Panc1 (cell line): ENCODE measurements at regions not wholly inside any gene's neighbourhood (a gene's known extent, or its start where the extent isn't known, plus 50 kb on each side); places are given as distances from the start of the nearest gene placed in this dataset.

Source experiments
- ATAC-seq: fragments of 200-7000 bp; cut with Tn5 transposase; 2 replicates; pipeline ENCODE4 v1.9.1; 2020; ENCODE audit warnings: mild to moderate bottlenecking, moderate library complexity
- BruUV-seq: library from RNA; stranded (reverse); fragments of 400-500 nt; replicated peaks from 2 replicates; lab custom pipeline; 2021; lab: Mats Ljungman, UMichigan
- CTCF ChIA-PET: fragments of 300-600 bp; sonication (Branson Sonifier 250); formaldehyde crosslinking; loops from one replicate; lab custom pipeline; 2022; ENCODE audit warnings: antibody characterized with exemption; lab: Charles Lee
- POLR2A ChIA-PET: fragments of 300-600 bp; sonication (Branson Sonifier 250); formaldehyde crosslinking; loops from one replicate; lab custom pipeline; 2022; ENCODE audit warnings: antibody characterized with exemption; lab: Charles Lee
- DNase-seq: peaks from one replicate; pipeline ENCODE4 v3.0.0-alpha.2; 2010; ENCODE audit warnings: low read depth, low spot score
- H3K27ac ChIP-seq: 2 replicates; pipeline ENCODE4 v1.5.1; 2011; ENCODE audit warnings: mild to moderate bottlenecking, low read length, inconsistent platforms
- H3K27me3 ChIP-seq: fragments of 200-500 bp; sonication (Bioruptor generic); 2 replicates; pipeline ENCODE4 v1.6.0; 2014; ENCODE audit warnings: low read length, inconsistent platforms; ENCODE audit not compliant: control insufficient read depth, insufficient read depth
- H3K36me3 ChIP-seq: fragments of 200-500 bp; sonication (Bioruptor generic); 2 replicates; pipeline ENCODE4 v1.5.1; 2014; ENCODE audit warnings: inconsistent platforms, mild to moderate bottlenecking, low read length, moderate library complexity; ENCODE audit not compliant: control insufficient read depth, insufficient read depth
- H3K4me1 ChIP-seq: 2 replicates; pipeline ENCODE4 v1.5.1; 2011; ENCODE audit warnings: inconsistent platforms, mild to moderate bottlenecking, low read length, moderate library complexity; ENCODE audit not compliant: control insufficient read depth, insufficient read depth
- H3K4me3 ChIP-seq, 2 experiments: 2 replicates each; pipeline ENCODE4 v1.5.1; 2011 to 2012; ENCODE audit warnings: low read depth in 2 of 2, low read length in 2 of 2, mild to moderate bottlenecking in 2 of 2, inconsistent platforms in 1 of 2, moderate library complexity in 1 of 2
- H3K9me3 ChIP-seq: fragments of 200-500 bp; sonication (Bioruptor generic); 2 replicates; pipeline ENCODE4 v1.5.1; 2014; ENCODE audit warnings: low read depth, mild to moderate bottlenecking, inconsistent platforms, low read length, moderate library complexity; ENCODE audit not compliant: control insufficient read depth, insufficient read depth
- POLR2AphosphoS5 ChIP-seq: IDR thresholded peaks from 2 replicates; pipeline ENCODE4 v1.6.1; 2012; ENCODE audit warnings: mild to moderate bottlenecking, low read depth, low read length, moderate library complexity
- SIN3A ChIP-seq: IDR thresholded peaks from 2 replicates; pipeline ENCODE4 v1.6.1; 2012; ENCODE audit warnings: low read depth, mild to moderate bottlenecking, low read length, moderate library complexity, borderline replicate concordance; ENCODE audit not compliant: insufficient read depth
- TCF7L2 ChIP-seq: IDR thresholded peaks from 2 replicates; pipeline ENCODE4 v1.6.1; 2011; ENCODE audit warnings: mild to moderate bottlenecking, low read depth, low read length, inconsistent platforms
- in situ Hi-C: cut with HindIII; loops from 2 replicates; pipeline ENCODE4 v1.10.0; 2016; ENCODE audit warnings: low sequenced_read_pairs, low pct_unique_long_range_greater_than_20kb
- intact Hi-C: fragments of 100-400 bp; cut with micrococcal nuclease; formaldehyde crosslinking; loops from one replicate; pipeline ENCODE4 v1.10.0; 2022; ENCODE audit not compliant: unreplicated experiment
- TF ChIP-seq, protein P1 (sequence below), 2 experiments: IDR thresholded peaks; 2 replicates each; pipeline ENCODE4 v1.6.1; 2011 to 2012; ENCODE audit warnings: low read depth in 2 of 2, control low read depth in 1 of 2, low read length in 1 of 2, mild to moderate bottlenecking in 1 of 2, moderate library complexity in 1 of 2; ENCODE audit not compliant: insufficient read depth in 1 of 2
- TF ChIP-seq, protein P2 (sequence below): fragments of 450-650 bp; IDR thresholded peaks from 2 replicates; pipeline ENCODE4 v1.5.1; 2017; ENCODE audit warnings: mild to moderate bottlenecking

DNA sequence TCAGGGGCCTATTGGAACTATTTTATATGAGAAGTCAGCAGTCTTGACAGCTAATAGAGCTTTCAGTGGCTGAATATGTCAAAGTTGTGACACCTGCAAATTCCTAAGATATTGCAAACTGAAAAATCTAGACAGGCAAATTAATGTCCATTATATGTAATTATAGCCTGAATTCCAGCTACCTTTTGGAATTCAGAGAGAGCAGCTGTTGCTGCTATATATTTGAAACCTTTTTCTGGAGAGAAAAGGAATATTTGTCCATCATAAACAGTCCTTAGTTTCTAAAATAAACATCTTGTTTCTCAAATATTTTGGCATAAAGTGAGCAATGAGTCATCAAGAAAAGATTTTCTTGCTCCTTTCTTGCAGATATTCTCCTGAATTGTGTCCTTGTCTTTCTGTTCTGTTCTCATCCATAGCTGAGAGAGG is 408.9 kb upstream of the SEMA3D start:
- H3K27me3 ChIP-seq, result no peaks in the 10 kb centered on the region
- no peaks in the 10 kb centered on the region for H3K4me1 ChIP-seq
- in situ Hi-C loops (no loop called here), intact Hi-C loops (loop anchor here (10.0 kb wide), 1 partner anchor 159 kb away; no protein-coding TSS in a partner anchor)
- TF ChIP-seq SIN3A (no peak), POLR2AphosphoS5 (no peak), TCF7L2 (no peak)
- TF ChIP-seq, protein P1, sequence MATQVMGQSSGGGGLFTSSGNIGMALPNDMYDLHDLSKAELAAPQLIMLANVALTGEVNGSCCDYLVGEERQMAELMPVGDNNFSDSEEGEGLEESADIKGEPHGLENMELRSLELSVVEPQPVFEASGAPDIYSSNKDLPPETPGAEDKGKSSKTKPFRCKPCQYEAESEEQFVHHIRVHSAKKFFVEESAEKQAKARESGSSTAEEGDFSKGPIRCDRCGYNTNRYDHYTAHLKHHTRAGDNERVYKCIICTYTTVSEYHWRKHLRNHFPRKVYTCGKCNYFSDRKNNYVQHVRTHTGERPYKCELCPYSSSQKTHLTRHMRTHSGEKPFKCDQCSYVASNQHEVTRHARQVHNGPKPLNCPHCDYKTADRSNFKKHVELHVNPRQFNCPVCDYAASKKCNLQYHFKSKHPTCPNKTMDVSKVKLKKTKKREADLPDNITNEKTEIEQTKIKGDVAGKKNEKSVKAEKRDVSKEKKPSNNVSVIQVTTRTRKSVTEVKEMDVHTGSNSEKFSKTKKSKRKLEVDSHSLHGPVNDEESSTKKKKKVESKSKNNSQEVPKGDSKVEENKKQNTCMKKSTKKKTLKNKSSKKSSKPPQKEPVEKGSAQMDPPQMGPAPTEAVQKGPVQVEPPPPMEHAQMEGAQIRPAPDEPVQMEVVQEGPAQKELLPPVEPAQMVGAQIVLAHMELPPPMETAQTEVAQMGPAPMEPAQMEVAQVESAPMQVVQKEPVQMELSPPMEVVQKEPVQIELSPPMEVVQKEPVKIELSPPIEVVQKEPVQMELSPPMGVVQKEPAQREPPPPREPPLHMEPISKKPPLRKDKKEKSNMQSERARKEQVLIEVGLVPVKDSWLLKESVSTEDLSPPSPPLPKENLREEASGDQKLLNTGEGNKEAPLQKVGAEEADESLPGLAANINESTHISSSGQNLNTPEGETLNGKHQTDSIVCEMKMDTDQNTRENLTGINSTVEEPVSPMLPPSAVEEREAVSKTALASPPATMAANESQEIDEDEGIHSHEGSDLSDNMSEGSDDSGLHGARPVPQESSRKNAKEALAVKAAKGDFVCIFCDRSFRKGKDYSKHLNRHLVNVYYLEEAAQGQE (IDR thresholded peaks at IDR 0.05; ENCODE audit: insufficient read depth in 1 of 2, low read depth in 2 of 2, low read length in 1 of 2), result no peak
- TF ChIP-seq, protein P2, sequence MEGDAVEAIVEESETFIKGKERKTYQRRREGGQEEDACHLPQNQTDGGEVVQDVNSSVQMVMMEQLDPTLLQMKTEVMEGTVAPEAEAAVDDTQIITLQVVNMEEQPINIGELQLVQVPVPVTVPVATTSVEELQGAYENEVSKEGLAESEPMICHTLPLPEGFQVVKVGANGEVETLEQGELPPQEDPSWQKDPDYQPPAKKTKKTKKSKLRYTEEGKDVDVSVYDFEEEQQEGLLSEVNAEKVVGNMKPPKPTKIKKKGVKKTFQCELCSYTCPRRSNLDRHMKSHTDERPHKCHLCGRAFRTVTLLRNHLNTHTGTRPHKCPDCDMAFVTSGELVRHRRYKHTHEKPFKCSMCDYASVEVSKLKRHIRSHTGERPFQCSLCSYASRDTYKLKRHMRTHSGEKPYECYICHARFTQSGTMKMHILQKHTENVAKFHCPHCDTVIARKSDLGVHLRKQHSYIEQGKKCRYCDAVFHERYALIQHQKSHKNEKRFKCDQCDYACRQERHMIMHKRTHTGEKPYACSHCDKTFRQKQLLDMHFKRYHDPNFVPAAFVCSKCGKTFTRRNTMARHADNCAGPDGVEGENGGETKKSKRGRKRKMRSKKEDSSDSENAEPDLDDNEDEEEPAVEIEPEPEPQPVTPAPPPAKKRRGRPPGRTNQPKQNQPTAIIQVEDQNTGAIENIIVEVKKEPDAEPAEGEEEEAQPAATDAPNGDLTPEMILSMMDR, result no peak
- no peaks in the 10 kb centered on the region for H3K9me3 ChIP-seq
- BruUV-seq, result no TSS peak
- H3K36me3 ChIP-seq, result no peaks in the 10 kb centered on the region
- DNase-seq (no peak), ATAC-seq (no peak)
- ChIA-PET POLR2A (no interaction called here), CTCF (no interaction called here)
- H3K27ac ChIP-seq, result no peak overlapping the region
- H3K4me3 ChIP-seq, result no peak overlapping the region

DNA sequence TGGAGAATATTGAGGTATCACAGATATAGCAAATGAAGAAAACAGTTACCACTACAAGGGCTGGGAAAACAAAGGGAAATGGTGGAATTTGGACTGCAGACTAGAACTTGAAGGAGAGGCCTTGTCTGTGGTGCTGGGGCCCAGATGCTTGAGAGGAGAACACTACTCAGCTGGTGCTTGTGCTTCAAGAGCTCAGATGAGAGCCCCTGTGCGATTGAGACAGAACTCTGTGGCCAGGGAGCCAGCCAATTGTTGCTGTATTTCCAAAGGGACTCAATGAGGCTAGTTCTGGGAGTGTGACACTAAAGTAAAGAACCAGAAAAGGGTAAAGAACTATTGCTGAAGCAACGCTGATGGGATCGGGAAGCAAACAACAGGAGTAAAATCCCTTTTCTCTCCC is 406.5 kb upstream of the SEMA3D start:
- no peak overlapping the region for H3K27ac ChIP-seq
- POLR2A ChIA-PET, result no interaction called here
- H3K4me3 ChIP-seq, result no peak overlapping the region
- no peaks in the 10 kb centered on the region for H3K4me1 ChIP-seq
- CTCF ChIA-PET, result no interaction called here
- intact Hi-C loops (loop anchor here (10.0 kb wide), 1 partner anchor 161 kb away; no protein-coding TSS in a partner anchor), in situ Hi-C loops (no loop called here)
- DNase-seq (no peak), ATAC-seq (no peak)
- H3K27me3 ChIP-seq, result no peaks in the 10 kb centered on the region
- BruUV-seq, result no TSS peak
- H3K9me3 ChIP-seq, result no peaks in the 10 kb centered on the region
- H3K36me3 ChIP-seq, result no peaks in the 10 kb centered on the region
- TF ChIP-seq, protein P1 (IDR thresholded peaks at IDR 0.05; ENCODE audit: insufficient read depth in 1 of 2, low read depth in 2 of 2, low read length in 1 of 2), result no peak
- TF ChIP-seq TCF7L2 (no peak), POLR2AphosphoS5 (no peak), SIN3A (no peak)
- TF ChIP-seq, protein P2, result no peak
